HG03066 (cell line): ENCODE measurements at regions not wholly inside any gene's neighbourhood (a gene's known extent, or its start where the extent isn't known, plus 50 kb on each side); places are given as distances from the start of the nearest gene placed in this dataset.

ENCODE experiments used
- ATAC-seq: cut with Tn5 transposase; IDR thresholded peaks from one replicate; pipeline ENCODE4 v1.9.1; 2021; ENCODE audit warnings: low read depth; ENCODE audit not compliant: unreplicated experiment

- ATAC-seq = no peak
These were observed 363.0 kb downstream of the SS18 start for GRCh38 chr18:25727281-25727985.

GRCh38 chr18:25726298-25726697 is 364.1 kb downstream of the SS18 start:
- ATAC-seq = no peak

- no peak for ATAC-seq
These were observed 364.9 kb downstream of the SS18 start for GRCh38 chr18:25725501-25725900.

DNA sequence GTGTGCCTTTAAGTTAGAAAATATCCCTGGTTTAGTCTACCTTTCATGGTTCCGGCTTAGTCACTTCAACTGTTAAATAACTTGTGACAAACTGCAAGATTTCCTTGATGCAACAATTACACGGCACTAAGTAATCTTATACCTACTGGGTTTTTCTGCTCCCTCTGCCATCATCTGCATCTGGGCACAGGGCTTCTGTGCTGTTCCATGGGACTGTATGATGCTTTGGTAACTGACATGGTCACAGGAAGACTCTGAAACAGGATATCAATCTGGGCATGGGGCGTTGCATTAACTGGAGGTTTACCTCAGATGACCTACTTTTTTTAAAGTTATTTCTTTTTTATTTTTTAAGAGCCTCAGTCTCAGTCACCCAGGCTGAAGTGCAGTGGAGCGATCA is 365.4 kb downstream of the SS18 start:
- ATAC-seq = no peak

- no peak for ATAC-seq
These were observed 366.3 kb downstream of the SS18 start for GRCh38 chr18:25724121-25724520.

GRCh38 chr18:25713103-25713502 is 361.1 kb upstream of the ZNF521 start:
- ATAC-seq = no peak

DNA sequence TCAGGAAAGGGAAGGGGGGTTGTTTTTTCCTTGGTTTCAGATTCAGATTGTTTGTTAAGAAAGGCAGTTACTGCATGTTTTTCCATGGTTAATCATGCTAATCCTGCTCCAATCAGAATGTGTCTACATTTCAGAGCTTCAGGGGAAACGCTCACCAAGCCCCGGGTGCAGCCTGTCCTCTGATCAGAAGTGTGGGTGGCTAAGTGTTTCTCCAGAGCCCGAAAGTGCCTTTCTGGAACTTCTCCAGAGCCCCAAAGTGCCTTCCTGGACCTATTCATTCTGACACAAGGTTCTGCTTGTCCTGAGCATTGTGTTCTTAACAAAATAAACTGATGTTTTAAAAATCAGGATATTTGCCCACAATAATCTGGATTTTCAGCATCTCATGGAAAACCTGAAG is 359.0 kb upstream of the ZNF521 start:
- ATAC-seq = no peak

DNA sequence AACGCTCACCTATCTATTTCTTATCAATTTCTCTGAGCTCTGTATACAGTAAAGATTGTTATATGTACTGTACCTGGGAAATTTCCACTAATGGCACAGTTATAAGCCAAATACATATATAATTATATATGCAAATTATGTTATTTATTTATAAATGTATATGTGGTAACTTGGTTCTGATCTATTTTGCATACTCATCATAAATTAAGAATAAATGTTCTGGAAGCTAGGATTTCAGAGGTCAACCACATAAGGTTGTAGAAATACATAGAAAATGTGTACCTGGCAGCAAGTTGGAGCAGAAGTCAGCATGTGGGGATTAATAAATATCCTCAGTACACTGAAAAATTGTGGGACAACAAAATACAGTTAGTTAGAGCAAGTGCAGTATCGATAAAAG is 353.7 kb upstream of the ZNF521 start:
- ATAC-seq = no peak

DNA sequence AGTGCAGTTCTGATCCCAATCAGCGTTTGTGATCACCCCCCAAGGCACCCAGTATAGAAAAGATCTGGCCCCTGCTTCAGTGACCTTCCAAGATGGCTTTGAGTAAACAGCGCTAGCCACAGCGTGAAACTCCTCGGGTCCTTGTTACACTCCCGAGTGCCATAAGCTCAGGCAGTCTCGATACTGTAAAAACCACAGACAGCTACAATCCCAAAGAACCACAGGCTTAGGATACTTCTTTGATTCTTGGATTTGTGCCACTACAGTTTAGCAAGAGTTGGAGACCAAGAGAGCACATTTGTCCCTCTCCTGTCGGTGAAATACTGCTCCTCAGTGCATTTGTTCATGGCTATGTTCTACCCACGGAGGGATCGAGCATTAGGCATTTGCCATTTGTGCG is 352.5 kb upstream of the ZNF521 start:
- ATAC-seq = no peak

DNA sequence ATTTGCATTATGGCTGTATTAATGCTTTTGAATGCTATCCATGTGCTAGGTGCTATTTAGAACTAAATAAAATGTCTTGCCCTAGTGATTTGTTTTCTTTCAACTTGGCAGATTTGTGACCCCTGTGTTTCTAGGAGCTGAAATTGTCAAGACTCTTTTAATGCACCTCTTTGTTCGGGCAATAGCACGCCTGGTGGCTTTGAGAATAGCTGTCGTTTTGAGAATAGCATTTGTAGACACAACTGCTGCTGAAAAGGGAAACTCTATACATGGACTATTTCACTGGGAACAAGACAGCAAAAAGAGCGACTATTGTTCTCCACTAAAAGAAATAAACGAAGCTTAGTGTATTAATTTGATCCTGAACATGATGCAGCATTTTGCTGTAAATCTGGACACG is 352.1 kb upstream of the ZNF521 start:
- ATAC-seq = no peak

DNA sequence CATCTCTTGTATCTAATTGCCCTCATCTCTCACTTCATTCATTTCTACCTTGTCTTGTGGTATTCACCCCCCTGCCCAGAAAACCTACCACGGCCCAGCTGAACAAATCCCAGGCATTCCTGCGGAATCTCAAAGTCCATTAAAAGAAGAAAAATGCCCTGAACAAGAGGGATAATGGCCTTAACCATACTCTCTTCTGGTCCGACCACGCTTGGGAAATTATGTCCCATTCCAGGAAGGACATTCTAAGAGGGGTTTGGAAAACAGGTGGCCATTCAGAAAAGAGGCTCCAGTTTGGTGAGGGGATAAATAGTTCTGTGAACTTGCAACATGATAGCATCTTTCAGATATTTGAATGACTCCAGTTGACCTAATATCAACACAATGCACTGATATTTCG is 349.9 kb upstream of the ZNF521 start:
- no peak for ATAC-seq

DNA sequence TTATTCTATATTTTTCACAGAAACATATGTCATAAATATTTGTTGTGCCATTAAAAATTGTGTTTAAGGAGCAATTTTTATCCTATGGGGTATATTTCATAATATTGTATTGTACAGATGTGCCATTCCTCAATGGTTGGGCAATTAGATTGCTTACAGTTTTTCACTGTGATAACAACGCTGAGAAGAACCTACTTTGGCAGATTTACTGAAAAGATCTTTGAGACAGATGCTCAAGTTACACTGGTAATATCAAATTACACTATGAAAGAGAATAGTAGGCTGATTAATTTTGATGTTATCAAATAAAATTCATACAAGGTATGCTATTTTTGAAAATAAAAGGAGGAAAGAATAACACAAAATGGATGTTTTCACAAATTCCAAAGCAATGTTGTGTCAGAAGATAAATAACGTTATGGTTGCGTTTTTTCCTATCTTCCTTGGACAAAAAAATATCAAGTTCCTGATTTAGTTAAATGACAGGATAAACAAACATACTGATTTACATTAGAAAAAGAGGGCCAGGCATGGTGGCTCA is 335.1 kb upstream of the ZNF521 start:
- ATAC-seq = no peak

GRCh38 chr18:25685088-25685487 is 333.1 kb upstream of the ZNF521 start:
- no peak for ATAC-seq

GRCh38 chr18:25679491-25679890 is 327.5 kb upstream of the ZNF521 start:
- ATAC-seq = no peak

- no peak for ATAC-seq
These were observed 326.3 kb upstream of the ZNF521 start for GRCh38 chr18:25678221-25678620.

GRCh38 chr18:25675123-25675850 is 323.3 kb upstream of the ZNF521 start:
- ATAC-seq = no peak

DNA sequence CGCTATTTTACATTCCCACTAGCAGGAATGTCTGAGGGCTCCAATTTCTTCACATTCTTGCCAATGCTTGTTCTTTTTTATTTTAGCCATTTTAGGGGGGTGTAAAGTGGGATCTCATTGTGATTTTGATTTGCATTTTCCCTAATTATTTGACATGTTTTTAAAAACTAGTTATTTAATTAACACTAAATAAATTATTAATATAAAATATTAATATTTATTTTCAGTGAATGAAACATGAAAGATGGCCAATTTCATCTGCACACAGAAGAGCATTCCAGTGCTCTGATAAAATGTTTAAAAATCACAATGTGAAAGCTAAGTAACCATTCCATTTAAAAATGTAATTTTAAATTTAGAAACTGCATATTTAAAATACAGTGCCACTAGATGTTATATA is 322.2 kb upstream of the ZNF521 start:
- no peak for ATAC-seq

- ATAC-seq = no peak
These were observed 320.5 kb upstream of the ZNF521 start for GRCh38 chr18:25672490-25672889.

DNA sequence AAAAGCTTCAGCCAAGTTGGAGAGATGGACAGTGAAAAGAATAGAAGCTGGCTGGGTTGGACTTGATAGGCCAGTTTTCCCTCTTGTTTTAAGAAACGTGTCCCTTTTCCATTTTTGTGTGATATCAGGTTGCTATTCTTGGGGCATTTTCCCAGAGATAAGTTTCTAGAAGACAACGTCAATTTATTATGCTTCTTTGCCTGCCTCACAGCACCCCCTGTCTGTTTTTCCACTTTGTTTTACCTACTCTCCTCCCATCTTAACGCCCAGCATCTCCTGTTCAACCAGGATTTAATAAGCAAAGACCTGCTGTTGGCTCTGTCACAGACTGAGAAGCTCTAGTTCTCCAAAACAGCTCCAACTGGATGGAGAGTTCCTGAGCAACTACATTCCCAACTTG is 317.8 kb upstream of the ZNF521 start:
- no peak for ATAC-seq

DNA sequence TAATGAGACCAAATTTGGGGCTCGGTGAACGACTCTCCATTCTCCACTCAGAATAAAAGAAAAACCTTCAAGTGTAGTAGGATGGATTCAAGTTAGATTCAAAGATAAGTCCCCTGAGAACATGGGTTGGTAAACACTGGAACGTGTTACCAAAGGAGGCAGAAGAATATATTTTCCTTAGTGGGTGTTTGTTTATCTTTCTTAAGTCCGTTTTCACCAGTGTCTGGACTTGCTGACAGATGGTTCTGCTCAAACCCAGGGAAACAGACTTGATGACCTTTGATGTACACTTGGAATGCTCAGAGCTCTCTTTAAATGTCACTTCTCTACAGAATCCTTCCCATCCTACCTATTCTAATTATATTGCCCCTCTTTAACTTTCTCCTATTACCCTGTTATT is 310.3 kb upstream of the ZNF521 start:
- no peak for ATAC-seq

DNA sequence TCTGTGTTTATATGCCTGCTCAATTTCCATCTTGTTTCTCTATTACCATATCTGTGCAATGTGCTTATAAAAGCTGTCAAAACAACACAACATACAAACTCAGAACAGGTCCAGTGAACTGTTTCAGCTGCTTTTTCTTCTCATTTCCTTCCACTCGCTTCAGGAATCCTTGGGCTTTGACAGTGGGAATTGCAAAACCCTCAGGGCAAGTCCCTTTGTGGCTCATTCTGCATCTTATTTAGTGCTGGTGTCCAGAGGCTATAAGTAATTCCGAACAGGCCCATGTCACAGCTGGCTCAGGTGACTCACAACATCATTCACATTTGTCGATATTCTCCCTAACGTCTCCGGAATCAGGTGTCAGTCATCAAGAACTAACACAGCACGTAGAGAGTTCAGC is 309.9 kb upstream of the ZNF521 start:
- no peak for ATAC-seq

DNA sequence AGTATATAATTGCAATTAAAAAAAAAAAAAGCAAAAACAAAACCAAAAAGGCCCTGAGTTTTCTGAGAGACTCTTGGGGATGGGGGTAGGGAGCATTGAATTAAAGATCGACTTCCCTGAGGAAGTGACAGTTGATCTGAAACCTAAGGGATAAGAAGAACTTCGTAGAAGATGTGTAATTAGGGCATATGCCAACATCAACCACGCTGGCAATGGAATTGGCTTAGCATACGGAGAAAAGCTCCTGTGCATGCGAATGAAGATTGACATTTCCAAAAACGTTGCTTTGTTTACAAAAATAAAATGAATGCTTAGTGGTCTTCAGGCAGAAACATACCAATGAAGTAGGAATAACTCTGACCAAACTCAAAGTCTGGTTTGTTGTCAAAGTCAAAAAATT is 307.6 kb upstream of the ZNF521 start:
- no peak for ATAC-seq
